ENCODE measurements at regions not wholly inside any gene's neighbourhood (a gene's known extent, or its start where the extent isn't known, plus 50 kb on each side); places are given as distances from the start of the nearest gene placed in this dataset.
"Not testable (repeated sequence)": the region's sequence is repeated elsewhere in the genome, so short reads cannot be mapped to it uniquely, and the experiment has no call there.

DNA sequence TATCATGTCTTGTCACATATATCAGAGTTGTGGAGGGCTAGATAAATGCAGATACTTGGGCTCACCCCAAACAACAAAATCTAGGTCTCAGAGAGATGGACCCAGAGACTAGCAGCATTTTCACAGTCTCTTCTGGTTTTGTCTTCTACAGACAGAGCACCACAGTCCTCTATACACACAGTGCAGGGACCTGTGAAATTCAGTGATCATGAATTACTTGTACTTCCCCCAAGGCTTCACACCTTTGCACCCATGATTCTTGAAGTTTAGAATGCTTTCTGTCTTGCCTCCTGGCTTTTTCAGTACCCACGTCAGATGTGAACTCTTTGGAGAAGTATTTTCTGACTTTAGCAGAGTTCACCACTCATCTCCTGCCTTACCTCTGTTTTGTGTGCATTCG is 371.5 kb upstream of the PRR16 start:
- no peak for DNase-seq

DNA sequence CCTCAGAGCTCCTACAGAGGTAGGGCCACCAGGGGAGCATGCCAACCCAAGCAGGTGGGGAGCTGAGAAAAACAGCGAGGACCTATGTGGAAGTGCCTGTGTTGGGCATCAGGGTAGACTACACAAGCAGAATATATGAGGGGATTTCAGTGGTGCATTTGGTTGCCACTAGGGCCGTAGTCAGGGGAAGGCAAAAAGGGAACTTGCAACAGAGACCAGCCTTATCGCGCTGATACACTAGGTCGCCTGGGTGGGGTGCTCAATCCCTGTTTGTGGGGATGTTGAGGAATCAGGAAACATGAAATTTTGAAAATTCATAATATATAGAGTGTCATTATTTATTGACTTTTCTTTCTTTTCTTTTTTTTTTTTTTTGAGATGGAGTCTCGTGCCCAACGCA is 370.9 kb upstream of the PRR16 start:
- no peak for DNase-seq

DNA sequence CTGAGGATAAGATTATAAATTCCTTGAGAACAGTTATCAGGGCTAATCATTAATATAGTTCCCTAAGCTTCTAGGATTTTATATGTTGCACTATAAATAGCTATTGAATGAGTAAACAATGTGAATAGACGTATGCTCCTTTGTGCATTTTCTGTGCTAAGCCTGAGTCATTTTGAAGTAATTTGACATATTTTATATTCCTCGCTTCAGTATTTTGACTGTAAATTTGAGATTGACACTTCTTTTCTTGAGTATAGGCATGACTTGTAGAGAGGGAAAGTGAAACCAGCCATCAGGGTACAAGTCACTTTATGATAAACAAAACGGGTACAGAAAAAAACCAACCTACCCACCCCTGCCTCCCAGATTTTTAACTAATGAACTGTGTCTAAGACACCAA is 367.7 kb upstream of the PRR16 start:
- no peak for DNase-seq

DNA sequence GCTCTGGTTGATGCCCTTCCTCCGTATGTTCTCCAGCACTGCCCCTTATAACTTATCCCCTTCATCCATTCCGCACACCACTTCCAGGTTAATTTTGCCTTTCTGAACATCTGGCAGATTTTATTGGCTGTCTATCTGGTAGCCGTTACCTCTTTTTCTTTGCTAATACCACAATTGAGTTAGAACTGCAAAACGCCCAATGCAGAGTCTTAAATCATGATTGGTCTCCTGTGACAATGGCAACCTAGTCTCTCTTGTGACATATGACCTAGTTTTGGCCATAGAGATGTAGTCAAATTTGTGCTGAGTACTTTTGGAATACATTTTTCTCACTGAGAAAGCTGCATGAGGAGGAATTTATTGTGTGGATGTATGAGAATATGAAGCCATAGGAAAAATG is 365.7 kb upstream of the PRR16 start:
- no peak for DNase-seq

DNA sequence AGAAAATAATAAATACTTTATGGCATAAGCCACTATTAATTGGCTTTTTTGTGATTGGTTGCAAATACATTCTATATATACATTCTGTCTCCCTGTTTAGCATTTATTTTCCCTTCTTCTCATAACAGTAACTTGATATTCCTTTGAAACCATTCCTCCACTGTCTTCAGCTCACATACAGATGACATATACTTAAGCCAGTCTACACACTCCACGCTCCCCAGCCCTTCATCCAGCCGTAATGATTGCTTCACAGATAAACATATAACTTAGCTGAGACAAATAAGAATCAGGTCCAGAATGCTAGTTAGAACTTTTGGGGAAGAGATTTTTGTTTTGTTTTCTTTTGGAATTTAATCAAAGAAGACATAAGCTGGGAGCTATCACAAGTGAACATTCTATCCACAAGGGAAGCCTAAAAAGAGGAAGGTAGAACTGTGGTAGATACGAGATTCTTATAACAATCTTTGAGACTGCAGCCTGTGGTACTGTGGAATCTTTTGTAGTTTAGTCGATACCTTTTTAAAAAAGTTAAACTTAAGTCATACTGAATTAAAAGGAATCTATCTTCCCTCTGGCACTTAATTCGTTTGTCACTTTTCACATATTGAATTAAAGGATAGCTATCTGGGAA is 365.1 kb upstream of the PRR16 start:
- no peak for DNase-seq

DNA sequence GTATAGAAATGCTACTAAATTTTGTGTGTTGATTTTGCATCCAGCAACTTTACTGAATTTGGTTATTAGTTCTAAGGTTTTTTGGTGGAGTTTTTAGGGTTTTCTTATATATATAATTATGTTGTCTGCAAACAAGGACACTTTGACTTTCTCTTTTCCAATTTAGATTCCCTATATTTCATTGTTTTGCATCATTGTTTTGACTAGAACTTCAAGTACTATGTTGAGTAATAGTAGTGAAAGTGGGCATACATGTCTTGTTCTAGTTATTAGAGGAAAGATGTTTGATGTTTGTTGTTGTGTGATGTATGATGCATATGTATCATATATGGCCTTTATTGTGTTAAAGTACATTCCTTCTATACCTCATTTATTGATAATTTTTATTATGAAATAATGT is 362.3 kb upstream of the PRR16 start:
- DNase-seq = no peak

DNA sequence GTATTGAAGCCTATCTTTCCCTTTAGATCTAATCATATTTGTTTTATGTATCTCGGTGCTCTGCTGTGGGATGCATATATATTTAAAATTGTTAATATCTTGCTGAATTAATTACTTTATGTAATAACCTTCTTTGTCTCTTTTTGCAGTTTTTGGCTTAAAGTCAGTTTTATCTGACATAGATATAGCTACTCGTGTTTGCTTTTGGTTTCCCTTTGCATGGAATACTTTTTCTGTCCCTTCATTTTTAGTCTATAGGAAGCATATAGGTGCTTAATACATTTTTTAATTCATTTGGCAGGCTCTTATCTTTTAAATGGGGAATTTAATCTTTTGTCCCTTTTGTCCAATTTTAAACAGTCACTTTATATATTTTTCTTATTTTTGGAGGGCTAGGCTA is 360.6 kb upstream of the PRR16 start:
- DNase-seq = no peak

DNA sequence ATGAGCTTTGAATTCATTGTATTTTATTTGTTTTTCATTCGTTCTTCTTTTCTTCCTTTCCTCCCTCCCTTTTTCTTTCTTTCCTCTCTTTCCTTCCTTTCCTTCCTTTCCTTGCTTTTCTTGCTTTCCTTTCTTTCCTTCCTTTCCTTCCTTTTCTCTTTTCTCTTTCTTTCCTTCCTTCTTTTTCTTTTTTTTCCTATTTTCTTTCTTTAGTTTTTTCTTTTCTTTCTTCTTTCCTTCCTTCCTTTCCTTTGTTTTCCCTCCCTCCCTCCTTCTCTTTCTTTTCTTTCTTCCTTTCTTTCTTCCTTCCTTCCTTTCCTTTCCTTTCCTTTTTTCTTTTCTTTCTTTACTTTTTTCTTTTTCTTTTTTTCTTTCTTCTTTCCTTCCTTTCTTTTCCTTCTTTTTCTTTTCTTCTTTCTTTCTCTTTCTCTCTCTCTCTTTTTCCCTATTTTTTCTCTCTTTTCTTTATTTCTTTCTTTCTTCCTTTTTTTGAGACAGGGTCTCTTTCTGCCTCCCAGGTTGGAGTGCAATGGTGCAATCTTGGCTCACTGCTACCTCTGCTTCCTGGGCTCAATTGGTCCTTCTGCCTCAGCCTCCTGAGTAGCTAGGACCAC is 357.1 kb upstream of the PRR16 start:
- no peak for DNase-seq

DNA sequence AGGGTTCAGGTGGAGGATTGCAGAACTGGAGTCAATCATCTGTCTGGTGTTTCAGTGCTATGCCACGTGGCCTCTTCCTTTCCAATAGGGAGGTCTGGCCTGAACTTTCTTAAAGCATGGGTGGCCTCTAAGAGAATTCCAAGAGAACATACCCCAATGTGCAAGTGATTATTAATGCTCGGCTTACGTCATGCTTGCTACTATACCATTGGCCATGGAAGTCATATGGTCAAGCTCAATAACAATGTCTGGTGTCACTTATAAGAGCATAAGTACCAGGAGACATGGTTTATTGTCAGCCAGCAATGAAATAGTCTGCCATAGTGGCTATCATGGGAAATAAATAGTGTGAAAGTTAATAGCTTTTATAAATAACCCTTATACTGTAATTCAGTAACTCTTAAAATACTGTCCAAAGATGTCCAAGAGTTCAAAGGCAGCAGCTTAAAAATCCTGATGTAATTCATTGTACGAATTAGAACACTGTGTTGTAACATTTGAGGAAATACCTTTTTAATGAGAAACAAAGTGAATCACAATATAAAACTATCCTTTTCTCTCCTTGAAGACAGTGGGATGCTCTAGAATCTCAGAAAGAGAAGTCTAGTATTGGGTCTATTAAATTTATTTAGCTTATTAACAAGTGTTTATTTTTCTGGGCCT is 355.4 kb upstream of the PRR16 start:
- DNase-seq = no peak

DNA sequence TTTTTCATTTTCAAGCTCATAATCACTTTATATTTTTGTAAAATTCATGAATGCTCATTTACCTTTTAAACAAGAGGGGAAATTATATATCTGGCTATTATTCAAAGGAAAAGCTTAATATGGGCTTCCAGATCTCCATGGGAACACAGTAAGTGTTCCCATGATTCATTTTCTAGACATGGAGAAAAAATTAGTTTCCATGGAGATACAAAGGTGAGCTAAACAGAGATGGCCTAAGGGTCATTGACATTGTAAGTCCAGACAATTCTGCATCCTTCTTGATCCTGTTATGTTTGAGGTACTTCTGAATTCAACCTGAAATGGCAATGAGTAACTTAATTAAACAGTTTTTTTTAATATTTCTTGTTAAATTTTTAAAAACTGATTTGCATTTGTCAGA is 341.4 kb upstream of the PRR16 start:
- no peak for DNase-seq

DNA sequence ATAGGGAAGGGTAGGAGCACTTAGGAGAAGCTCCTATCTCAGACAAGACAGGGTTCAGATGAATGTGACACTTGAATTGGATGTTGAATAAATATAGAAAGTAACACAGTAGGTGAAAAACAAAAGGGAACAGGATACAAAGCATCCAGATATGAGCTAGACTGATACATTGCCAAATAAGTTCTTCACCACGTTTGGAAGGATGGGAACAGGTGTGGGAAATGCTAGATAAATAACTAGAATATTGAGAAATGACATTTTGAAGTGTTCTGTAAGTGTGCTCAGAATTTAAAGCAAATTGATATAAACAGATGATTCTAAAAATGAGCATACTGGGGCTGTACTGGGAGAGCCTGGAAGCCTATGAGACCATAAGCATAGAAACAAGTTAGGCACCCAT is 340.1 kb upstream of the PRR16 start:
- no peak for DNase-seq

DNA sequence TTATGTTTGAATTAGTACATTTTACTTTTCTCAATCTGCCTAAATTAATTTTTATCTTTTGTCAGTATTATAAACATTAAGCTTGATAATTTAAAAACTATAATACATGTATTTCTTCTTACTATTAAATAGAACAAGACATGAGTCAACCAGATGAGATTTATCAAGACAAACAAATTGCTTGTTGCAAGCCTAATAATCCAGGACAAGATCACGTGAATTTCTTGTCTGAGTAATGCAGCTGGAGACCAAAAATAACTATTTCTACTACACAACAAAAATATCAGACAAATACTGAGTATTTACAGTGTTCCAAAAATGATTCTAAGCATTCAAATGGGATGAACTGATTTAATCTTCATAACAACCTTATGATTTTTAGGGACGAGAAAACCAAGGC is 339.1 kb upstream of the PRR16 start:
- DNase-seq = no peak

DNA sequence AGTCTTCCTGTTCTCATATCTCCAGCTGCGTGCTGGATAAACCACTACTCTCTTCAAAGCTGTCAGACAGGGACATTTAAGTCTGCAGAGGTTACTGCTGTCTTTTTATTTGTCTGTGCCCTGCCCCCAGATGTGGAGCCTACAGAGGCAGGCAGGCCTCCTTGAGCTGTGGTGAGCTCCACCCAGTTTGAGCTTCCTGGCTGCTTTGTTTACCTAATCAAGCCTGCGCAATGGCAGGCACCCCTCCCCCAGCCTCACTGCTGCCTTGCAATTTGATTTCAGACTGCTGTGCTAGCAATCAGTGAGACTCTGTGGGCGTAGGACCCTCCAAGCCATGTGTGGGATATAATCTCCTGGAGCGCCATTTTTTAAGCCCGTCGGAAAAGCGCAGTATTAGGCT is 331.8 kb upstream of the PRR16 start:
- not testable (repeated sequence) for DNase-seq

DNA sequence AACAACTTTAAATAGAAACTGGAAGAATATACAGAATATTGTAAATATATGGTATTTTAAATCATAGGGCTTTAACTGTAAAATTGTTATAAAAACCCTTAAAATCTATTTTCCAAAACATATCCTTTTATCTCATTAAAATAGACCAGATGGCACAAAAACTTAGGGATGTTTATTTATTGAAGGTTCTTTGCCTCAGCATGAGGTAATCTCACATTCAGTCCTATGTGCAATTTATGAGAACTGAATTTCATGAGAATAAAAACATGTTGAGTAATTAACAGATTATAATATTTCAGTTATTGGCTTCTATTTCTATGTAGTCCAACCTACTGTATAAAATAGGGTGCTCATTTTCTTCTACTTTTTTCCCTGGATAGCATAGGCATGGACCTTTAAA is 329.2 kb upstream of the PRR16 start:
- DNase-seq = no peak

DNA sequence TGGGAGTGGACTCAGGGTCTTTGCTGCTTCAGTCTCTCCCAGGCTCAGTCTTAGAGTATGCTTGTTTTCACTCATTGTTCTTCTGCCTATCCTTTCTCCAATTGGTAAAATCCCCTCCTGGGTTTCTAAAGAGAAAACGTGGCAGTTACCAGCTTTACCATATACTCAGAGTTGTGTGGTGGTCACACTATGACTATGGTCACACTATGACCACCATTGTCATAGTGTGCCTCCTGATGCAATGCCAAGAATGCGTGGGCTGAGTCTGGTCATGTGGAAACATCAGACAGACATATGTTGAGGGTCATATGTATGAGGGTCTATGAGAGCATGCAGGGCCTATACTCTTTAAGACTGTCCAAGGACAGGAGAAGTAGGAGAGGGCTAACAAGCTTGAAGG is 326.5 kb upstream of the PRR16 start:
- DNase-seq = no peak

DNA sequence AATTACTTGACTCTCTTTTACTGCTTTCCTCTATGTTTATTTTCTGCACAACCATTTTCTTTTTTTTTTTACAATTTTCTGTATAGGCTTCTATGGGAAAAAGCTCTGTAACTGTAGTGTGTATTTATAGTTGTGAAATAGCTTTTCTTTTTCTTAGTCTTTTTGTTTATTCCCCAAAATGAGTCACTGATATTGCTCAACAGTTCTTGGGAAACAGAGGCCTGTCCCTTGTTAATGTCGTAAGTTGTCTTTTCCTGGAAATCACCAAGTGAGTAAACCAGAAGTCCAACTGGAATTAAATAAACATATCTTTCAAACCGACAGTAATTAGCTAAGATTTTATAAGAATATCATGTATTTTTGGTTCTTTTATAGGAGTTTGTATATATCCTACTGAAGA is 325.1 kb upstream of the PRR16 start:
- no peak for DNase-seq

DNA sequence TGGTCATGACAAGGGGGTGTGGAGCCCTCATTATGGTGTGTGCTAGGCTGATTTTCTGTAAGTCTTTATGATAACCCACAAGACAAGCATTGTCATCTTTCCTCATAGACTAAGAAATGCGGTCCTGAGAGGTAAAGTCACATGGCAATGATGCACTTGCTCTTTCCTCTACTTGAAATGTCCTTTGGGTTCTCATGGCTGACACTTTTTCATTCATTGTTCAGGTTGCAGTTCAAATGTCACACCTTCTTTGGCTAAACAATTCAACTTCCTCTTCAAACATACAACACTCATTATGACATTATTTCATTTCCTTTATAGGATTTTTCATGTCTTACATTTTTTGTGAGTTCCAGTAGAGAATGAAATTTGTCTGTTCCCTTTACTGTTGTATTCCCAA is 323.6 kb upstream of the PRR16 start:
- DNase-seq = no peak

DNA sequence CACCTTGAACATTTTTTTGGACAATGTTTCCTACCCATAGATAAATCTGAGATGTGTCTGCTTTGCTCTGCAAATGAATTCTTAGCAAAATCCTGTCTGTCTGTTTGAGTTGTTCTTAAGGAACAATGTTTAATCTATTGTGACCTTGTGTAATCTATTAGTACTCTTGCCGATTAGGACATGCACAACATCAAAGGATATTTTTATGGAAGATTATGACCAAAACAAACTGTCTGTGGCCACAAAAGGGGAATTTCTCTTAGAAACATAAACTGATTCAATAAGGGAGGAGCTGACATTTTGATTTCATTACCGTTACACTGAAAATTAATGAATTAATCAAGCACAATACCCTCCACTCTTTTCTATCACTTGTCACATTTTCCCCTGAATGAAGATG is 323.0 kb upstream of the PRR16 start:
- no peak for DNase-seq

DNA sequence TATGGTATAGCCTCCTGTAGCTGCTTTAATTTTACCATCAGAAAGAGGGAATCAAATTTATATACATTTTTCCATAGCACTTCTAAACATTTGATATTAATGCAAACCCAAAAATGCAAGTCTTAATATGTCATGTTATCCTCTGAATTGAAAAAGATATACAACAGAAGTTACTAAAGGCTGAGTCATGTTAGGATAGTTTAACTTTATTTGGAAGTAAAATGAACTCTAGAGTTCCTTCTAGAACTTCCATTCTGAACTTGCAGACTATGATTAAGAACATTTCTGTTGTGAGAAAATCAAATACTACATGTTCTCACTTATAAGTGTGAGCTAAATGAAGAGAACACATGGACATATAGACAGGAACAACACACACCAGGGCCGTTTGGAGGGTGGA is 317.3 kb upstream of the PRR16 start:
- no peak for DNase-seq

DNA sequence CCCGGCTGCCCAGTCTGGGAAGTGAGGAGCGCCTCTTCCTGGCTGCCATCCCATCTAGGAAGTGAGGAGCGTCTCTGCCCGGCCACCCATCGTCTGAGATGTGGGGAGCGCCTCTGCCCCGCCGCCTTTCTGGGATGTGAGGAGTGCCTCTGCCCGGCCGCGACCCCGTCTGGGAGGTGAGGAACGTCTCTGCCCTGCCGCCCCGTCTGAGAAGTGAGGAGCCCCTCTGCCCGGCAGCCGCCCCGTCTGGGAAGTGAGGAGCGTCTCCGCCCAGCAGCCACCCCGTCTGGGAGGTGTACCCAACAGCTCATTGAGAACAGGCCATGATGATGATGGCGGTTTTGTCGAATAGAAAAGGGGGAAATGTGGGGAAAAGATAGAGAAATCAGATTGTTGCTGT is 316.2 kb upstream of the PRR16 start:
- not testable (repeated sequence) for DNase-seq

DNA sequence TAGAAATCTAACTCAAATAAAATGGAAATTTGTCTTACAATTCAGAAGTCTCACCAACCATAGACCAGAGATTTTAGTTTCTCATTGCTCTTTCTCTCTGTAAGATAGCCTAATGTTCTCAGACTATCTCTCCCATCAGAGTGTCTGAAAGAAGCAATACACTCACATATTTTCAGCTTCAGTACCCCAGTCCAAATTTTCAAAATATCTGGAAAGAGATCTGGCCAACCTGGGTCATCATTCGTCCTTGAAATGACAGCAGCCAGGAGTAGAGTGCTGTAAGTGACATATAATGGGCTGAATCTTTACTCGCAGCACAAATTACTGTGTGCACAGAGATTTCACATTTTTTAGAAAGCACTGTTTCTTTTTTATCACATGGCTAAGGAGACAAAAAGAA is 313.3 kb upstream of the PRR16 start:
- DNase-seq = no peak

DNA sequence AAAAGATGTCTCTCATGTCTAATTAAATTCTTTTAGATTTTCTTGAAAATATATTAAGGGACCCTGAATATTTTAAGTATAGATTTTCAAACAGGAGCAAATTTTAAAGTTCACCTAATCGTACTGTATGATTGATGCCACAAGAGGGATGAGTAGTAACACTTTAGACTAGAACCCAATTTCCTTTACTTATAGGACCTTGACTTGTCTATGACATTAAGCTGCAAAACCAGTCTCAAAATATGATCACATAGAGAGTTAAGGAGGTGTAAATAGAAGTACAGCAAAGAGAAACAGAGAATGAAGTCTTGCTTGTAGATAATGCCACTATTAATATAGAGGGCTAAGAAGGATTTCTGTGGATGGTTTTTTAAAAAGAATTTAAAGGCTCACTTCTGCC is 312.9 kb upstream of the PRR16 start:
- no peak for DNase-seq

DNA sequence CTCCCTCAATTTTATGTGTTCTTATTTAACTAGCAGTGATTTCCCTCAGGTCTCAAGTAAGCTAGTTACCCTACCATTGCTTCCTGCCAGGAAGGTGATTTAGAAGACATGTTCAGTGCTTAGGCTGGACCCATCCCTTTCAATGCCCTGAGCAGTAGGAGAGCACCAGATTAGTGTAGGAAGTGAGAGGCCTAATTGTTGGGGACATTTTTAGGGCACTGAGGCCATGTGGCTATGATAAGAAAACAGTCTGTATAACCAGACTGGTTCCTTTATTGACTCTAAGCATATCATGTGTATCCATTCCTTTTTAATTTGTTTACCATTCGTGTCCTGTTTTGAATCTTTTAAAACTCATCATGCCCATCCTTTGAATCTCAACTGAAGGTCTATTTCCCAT is 312.3 kb upstream of the PRR16 start:
- no peak for DNase-seq

DNA sequence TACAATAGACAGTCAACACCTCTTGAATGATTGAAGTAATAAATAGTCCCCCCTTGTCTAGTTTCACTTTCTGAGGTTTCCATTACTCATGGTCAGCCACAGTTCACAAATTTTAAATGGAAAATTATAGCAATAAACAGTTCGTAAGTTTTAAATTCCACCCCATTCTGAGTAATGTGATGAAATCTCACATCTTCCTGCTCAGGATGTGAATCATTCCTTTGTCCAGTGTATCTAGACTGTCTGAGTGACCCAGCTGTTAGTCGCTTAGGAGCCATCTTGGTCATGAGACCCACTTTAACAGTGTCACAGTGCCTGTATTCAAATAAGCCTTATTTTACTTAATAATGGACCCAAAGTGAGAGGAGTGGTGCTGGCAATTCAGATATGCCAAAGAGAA is 311.6 kb upstream of the PRR16 start:
- DNase-seq = no peak

DNA sequence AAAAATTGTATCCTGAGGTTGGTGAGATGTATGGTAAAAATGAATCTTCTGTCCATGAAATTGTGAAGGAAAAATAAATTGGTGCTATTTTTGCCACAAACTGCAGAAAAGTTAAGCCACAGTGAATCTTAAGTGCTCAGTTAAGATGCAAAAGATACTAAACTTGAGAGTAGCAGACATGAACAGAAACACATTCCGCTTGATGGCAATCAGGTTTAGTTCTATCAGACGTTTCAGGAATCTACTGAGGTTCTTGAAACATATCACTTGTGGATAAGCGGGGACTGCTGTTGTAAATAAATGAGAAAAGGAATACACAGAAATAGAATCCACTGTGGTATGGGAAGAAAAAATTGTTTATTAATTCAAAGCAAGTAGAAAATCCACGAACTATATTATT is 311.2 kb upstream of the PRR16 start:
- no peak for DNase-seq
